ENCODE measurements at regions not wholly inside any gene's neighbourhood (a gene's known extent, or its start where the extent isn't known, plus 50 kb on each side); places are given as distances from the start of the nearest gene placed in this dataset.
"Not testable (repeated sequence)": the region's sequence is repeated elsewhere in the genome, so short reads cannot be mapped to it uniquely, and the experiment has no call there.

GRCh38 chr5:136735611-136736010, 370.3 kb upstream of the TRPC7 start:
- TF ChIP-seq, protein P1, sequence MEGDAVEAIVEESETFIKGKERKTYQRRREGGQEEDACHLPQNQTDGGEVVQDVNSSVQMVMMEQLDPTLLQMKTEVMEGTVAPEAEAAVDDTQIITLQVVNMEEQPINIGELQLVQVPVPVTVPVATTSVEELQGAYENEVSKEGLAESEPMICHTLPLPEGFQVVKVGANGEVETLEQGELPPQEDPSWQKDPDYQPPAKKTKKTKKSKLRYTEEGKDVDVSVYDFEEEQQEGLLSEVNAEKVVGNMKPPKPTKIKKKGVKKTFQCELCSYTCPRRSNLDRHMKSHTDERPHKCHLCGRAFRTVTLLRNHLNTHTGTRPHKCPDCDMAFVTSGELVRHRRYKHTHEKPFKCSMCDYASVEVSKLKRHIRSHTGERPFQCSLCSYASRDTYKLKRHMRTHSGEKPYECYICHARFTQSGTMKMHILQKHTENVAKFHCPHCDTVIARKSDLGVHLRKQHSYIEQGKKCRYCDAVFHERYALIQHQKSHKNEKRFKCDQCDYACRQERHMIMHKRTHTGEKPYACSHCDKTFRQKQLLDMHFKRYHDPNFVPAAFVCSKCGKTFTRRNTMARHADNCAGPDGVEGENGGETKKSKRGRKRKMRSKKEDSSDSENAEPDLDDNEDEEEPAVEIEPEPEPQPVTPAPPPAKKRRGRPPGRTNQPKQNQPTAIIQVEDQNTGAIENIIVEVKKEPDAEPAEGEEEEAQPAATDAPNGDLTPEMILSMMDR (tag by site-specific recombination; IDR thresholded peaks at IDR 0.05): not testable (repeated sequence)
- not testable (repeated sequence) for TF ChIP-seq ZBTB7A (tag by site-specific recombination; IDR thresholded peaks at IDR 0.05; ENCODE audit: low read depth); ZNF473 (tag by site-specific recombination; IDR thresholded peaks at IDR 0.05); ZNF311 (tag by site-specific recombination; IDR thresholded peaks at IDR 0.05; ENCODE audit: borderline replicate concordance); ZNF76 (tag by site-specific recombination; IDR thresholded peaks at IDR 0.05; ENCODE audit: borderline replicate concordance, low read depth); ZNF280D (tag by site-specific recombination; IDR thresholded peaks at IDR 0.05); REST (tag by site-specific recombination; IDR thresholded peaks at IDR 0.05); BCL11A (tag by site-specific recombination; IDR thresholded peaks at IDR 0.05; ENCODE audit: low read depth); ZFP41 (tag by site-specific recombination; IDR thresholded peaks at IDR 0.05; ENCODE audit: borderline replicate concordance)
- TF ChIP-seq, protein P2, sequence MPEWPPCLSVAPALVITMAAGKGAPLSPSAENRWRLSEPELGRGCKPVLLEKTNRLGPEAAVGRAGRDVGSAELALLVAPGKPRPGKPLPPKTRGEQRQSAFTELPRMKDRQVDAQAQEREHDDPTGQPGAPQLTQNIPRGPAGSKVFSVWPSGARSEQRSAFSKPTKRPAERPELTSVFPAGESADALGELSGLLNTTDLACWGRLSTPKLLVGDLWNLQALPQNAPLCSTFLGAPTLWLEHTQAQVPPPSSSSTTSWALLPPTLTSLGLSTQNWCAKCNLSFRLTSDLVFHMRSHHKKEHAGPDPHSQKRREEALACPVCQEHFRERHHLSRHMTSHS (tag by site-specific recombination; IDR thresholded peaks at IDR 0.05): not testable (repeated sequence)
- TF ChIP-seq, protein P3, sequence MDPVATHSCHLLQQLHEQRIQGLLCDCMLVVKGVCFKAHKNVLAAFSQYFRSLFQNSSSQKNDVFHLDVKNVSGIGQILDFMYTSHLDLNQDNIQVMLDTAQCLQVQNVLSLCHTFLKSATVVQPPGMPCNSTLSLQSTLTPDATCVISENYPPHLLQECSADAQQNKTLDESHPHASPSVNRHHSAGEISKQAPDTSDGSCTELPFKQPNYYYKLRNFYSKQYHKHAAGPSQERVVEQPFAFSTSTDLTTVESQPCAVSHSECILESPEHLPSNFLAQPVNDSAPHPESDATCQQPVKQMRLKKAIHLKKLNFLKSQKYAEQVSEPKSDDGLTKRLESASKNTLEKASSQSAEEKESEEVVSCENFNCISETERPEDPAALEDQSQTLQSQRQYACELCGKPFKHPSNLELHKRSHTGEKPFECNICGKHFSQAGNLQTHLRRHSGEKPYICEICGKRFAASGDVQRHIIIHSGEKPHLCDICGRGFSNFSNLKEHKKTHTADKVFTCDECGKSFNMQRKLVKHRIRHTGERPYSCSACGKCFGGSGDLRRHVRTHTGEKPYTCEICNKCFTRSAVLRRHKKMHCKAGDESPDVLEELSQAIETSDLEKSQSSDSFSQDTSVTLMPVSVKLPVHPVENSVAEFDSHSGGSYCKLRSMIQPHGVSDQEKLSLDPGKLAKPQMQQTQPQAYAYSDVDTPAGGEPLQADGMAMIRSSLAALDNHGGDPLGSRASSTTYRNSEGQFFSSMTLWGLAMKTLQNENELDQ (tag by site-specific recombination; IDR thresholded peaks at IDR 0.05; ENCODE audit: low read depth): not testable (repeated sequence)

Measured in HEK293 (cell line).